Ovary (tissue), 7 donors: ENCODE measurements at regions not wholly inside any gene's neighbourhood (a gene's known extent, or its start where the extent isn't known, plus 50 kb on each side); places are given as distances from the start of the nearest gene placed in this dataset.
"Not testable (repeated sequence)": the region's sequence is repeated elsewhere in the genome, so short reads cannot be mapped to it uniquely, and the experiment has no call there.

Experiments used
- DNase-seq, 5 donors: peaks; one replicate each; pipeline ENCODE4 v3.0.0-alpha.2; 2019 to 2020
- H3K27ac ChIP-seq, 2 donors: fragments of 200-600 bp; one replicate each; pipeline versions ENCODE4 v1.5.1 to v1.8.0; 2019 to 2022
- H3K27me3 ChIP-seq: fragments of 200-600 bp; one replicate; pipeline ENCODE4 v1.8.0; 2022
- H3K36me3 ChIP-seq: fragments of 200-600 bp; sonication (generic); one replicate; pipeline ENCODE4 v1.5.1; 2019
- H3K4me1 ChIP-seq: one replicate; pipeline ENCODE4 v1.8.1; 2013; ENCODE audit warnings: mild to moderate bottlenecking, moderate library complexity; ENCODE audit not compliant: insufficient read depth
- H3K4me3 ChIP-seq: fragments of 200-600 bp; sonication (generic); one replicate; pipeline ENCODE4 v1.5.1; 2017
- H3K9me3 ChIP-seq, 2 donors: fragments of 200-600 bp in 1 of 2; sonication (generic) in 1 of 2; one replicate each; pipeline versions ENCODE4 v1.5.1 to v1.8.1; 2013 to 2019; ENCODE audit warnings: mild to moderate bottlenecking in 1 of 2, moderate library complexity in 1 of 2
- CTCF ChIP-seq, 3 donors: fragments of 450-650 bp in 2 of 3; fragments of 200-600 bp in 1 of 3; IDR thresholded peaks; one replicate each; pipeline versions ENCODE4 v1.5.1 to v1.8.0; 2016 to 2022; ENCODE audit warnings: antibody characterized with exemption in 3 of 3, mild to moderate bottlenecking in 1 of 3
- EP300 ChIP-seq: sonication (generic); formaldehyde crosslinking; IDR thresholded peaks from one replicate; pipeline ENCODE4 v1.6.1; 2017; ENCODE audit warnings: antibody characterized with exemption
- POLR2A ChIP-seq: fragments of 450-650 bp; IDR thresholded peaks from one replicate; pipeline ENCODE4 v1.6.1; 2017; ENCODE audit warnings: antibody characterized with exemption, mild to moderate bottlenecking, moderate library complexity
- WGBS, 3 donors: extraction: QIAGEN DNeasy Blood & Tissue Kit in 1 of 3; methylation state at CpG; one replicate each; pipeline versions ENCODE4 v1.1.5 to v1.1.7; 2013 to 2017; 5-methylcytosine and 5-hydroxymethylcytosine counted together
- intact Hi-C, 4 donors: fragments of 100-400 bp; cut with DNase I; formaldehyde crosslinking; loops; one replicate each; pipeline versions ENCODE4 v1.11.0 to v1.15.1; 2022 to 2023
- donor health status: DM: no; HTN: no; CAD: no; lungs with moderate emphysema.
- donor health status: DM: no; HTN: no; CAD: no.
- donor health status: Bipolar disorder and iron deficiency.
- donor health status: DM: no; HTN: no; CAD: no.
- donor health status: DM: yes; HTN: yes; CAD: no.

- H3K4me1 ChIP-seq = no peaks in the 10 kb centered on the region
- no peaks in the 10 kb centered on the region for H3K9me3 ChIP-seq
- H3K27ac ChIP-seq = no peak overlapping the region
- H3K4me3 ChIP-seq = no peak overlapping the region
- H3K27me3 ChIP-seq = no peaks in the 10 kb centered on the region
- H3K36me3 ChIP-seq = no peaks in the 10 kb centered on the region
- TF ChIP-seq CTCF (IDR thresholded peaks at IDR 0.05) (no peak), POLR2A (no peak), EP300 (no peak)
- 45 to 74% (median 66%) methylated on average over 3 of the region's 3 CpGs for WGBS, 3 donors
- DNase-seq = no peak
- intact Hi-C loops = no loop called here
These were observed 1074.2 kb upstream of the NOVA1 start for GRCh38 chr14:27672047-27672446.

DNA sequence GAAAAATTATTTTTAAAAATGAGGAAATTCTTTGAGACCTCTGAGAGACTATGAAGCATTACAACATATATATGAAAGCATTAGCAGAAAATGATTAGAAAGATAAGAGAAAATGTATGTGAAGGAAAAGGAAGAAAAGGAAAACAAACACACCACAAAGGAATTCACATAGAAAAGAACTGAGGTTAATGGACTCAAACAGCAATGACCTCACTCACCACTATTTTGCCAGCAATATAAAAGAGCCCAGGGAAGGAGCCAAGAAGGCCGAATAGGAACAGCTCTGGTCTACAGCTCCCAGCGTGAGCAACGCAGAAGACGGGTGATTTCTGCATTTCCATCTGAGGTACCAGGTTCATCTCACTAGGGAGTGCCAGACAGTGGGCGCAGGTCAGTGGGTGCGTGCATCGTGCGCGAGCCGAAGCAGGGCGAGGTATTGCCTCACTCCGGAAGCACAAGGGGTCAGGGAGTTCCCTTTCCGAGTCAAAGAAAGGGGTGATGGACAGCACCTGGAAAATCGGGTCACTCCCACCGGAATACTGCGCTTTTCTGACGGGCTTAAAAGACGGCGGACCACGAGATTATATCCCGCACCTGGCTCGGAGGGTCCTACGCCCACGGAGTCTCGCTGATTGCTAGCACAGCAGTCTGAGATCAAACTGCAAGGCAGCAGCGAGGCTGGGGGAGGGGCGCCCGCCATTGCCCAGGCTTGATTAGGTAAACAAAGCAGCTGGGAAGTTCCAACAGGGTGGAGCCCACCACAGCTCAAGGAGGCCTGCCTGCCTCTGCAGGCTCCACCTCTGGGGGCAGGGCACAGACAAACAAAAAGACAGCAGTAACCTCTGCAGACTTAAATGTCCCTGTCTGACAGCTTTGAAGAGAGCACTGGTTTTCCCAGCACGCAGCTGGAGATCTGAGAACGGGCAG lies 1075.2 kb upstream of the NOVA1 start:
- 87 to 92% (median 89%) methylated on average over 29 to 30 of the region's 30 CpGs for WGBS, 3 donors
- DNase-seq, H3K4me3 ChIP-seq, H3K9me3 ChIP-seq, H3K4me1 ChIP-seq, H3K27me3 ChIP-seq, intact Hi-C loops, H3K27ac ChIP-seq, H3K36me3 ChIP-seq: not testable (repeated sequence)

- WGBS, 3 donors = 57 to 74% (median 66%) methylated on average over 1 of the region's 1 CpG
- H3K4me1 ChIP-seq = no peaks in the 10 kb centered on the region
- intact Hi-C loops = no loop called here
- DNase-seq = no peak
- H3K36me3 ChIP-seq = no peaks in the 10 kb centered on the region
- H3K9me3 ChIP-seq = no peaks in the 10 kb centered on the region
- TF ChIP-seq POLR2A (no peak), EP300 (no peak)
- H3K27ac ChIP-seq = no peak overlapping the region
- no peaks in the 10 kb centered on the region for H3K27me3 ChIP-seq
- H3K4me3 ChIP-seq = no peak overlapping the region
These were observed 1080.5 kb upstream of the FOXG1 start for GRCh38 chr14:27686137-27686536.

- Histone ChIP-seq H3K27me3 (no peaks in the 10 kb centered on the region), H3K9me3 (no peaks in the 10 kb centered on the region), H3K27ac (no peak overlapping the region), H3K4me3 (no peak overlapping the region), H3K36me3 (no peaks in the 10 kb centered on the region), H3K4me1 (no peaks in the 10 kb centered on the region)
- DNase-seq = no peak
- intact Hi-C loops = no loop called here
- TF ChIP-seq CTCF (IDR thresholded peaks at IDR 0.05) (no peak), EP300 (no peak), POLR2A (no peak)
- WGBS, 3 donors = 88 to 90% (median 89%) methylated on average over 8 of the region's 8 CpGs
These were observed 1077.6 kb upstream of the FOXG1 start for GRCh38 chr14:27688841-27689444.

DNA sequence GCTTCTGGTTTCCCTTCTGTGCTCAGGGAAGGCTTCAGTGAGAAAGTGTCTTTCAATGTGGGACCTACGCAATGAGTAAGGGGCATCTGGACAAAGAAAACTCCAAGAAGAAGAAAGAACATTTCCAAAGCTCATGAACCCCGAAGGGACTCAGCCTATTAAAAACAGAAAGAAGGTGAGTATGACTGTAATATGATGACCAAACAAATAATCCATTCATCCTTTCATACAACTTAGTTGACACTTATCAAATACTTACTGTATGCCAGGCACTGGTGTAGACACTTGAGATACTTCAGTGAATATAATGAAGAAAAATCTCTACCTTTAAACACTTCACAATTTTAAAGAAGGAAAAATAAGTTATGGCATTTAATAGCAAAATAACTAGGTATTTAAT lies 1054.2 kb upstream of the FOXG1 start:
- H3K4me3 ChIP-seq = no peak overlapping the region
- H3K27ac ChIP-seq = no peak overlapping the region
- H3K27me3 ChIP-seq = no peaks in the 10 kb centered on the region
- H3K36me3 ChIP-seq = no peaks in the 10 kb centered on the region
- no peaks in the 10 kb centered on the region for H3K4me1 ChIP-seq
- TF ChIP-seq CTCF (IDR thresholded peaks at IDR 0.05) (no peak), EP300 (no peak)
- DNase-seq = no peak
- H3K9me3 ChIP-seq = no peaks in the 10 kb centered on the region
- whole genome bisulfite sequencing, 3 donors = 88 to 92% (median 89%) methylated on average over 2 of the region's 2 CpGs
- intact Hi-C loops = no loop called here
